ENCODE measurements at regions not wholly inside any gene's neighbourhood (a gene's known extent, or its start where the extent isn't known, plus 50 kb on each side); places are given as distances from the start of the nearest gene placed in this dataset.

- Mint-ChIP-seq H3K9me3 (peaks cover 23% of the 10 kb centered on the region), H3K36me3 (ENCODE audit: low read depth) (peaks cover 8% of the 10 kb centered on the region), H3K4me1 (peaks cover 12% of the 10 kb centered on the region), H3K4me3 (no peak overlapping the region), H3K27ac (ENCODE audit: unreplicated experiment) (no peak overlapping the region), H3K27me3 (ENCODE audit: low read depth) (no peaks in the 10 kb centered on the region)
- TF ChIP-seq CTCF (conservative IDR thresholded peaks at IDR 0.05) = no peak
- no peak for DNase-seq (ENCODE audit: low read depth, low spot score)
Observed at GRCh38 chrX:14354521-14354920, 174.8 kb upstream of the GLRA2 start.

- Mint-ChIP-seq H3K36me3 (ENCODE audit: low read depth) (peaks cover 10% of the 10 kb centered on the region), H3K27me3 (ENCODE audit: low read depth) (no peaks in the 10 kb centered on the region), H3K27ac (ENCODE audit: unreplicated experiment) (no peak overlapping the region), H3K4me1 (peaks cover 12% of the 10 kb centered on the region), H3K4me3 (no peak overlapping the region), H3K9me3 (peaks cover 21% of the 10 kb centered on the region)
- TF ChIP-seq CTCF (conservative IDR thresholded peaks at IDR 0.05) = no peak
- no peak for DNase-seq (ENCODE audit: low read depth, low spot score)
Observed at GRCh38 chrX:14352511-14352910, 176.8 kb upstream of the GLRA2 start.

- Mint-ChIP-seq H3K27me3 (ENCODE audit: low read depth) (no peaks in the 10 kb centered on the region), H3K36me3 (ENCODE audit: low read depth) (peaks cover 10% of the 10 kb centered on the region), H3K4me3 (no peak overlapping the region), H3K27ac (ENCODE audit: unreplicated experiment) (peak overlapping the region; percentile 95), H3K9me3 (peaks cover 19% of the 10 kb centered on the region), H3K4me1 (peaks cover 12% of the 10 kb centered on the region)
- no peak for DNase-seq (ENCODE audit: low read depth, low spot score)
- no peak for TF ChIP-seq CTCF (conservative IDR thresholded peaks at IDR 0.05)
Observed at GRCh38 chrX:14351611-14352303, 177.6 kb upstream of the GLRA2 start.

GRCh38 chrX:14347523-14347922, 181.8 kb upstream of the GLRA2 start:
- no peaks in the 10 kb centered on the region for H3K27me3 Mint-ChIP-seq (ENCODE audit: low read depth)

GRCh38 chrX:14344172-14344940, 185.0 kb upstream of the GLRA2 start:
- peak; percentile 45 for TF ChIP-seq CTCF (conservative IDR thresholded peaks at IDR 0.05)
- no peaks in the 10 kb centered on the region for H3K4me1 Mint-ChIP-seq
- H3K36me3 Mint-ChIP-seq (ENCODE audit: low read depth) = peaks cover 7% of the 10 kb centered on the region
- peaks cover 9% of the 10 kb centered on the region for H3K9me3 Mint-ChIP-seq
- H3K4me3 Mint-ChIP-seq = no peak overlapping the region
- DNase-seq (ENCODE audit: low read depth, low spot score) = no peak
- no peaks in the 10 kb centered on the region for H3K27me3 Mint-ChIP-seq (ENCODE audit: low read depth)
- no peak overlapping the region for H3K27ac Mint-ChIP-seq (ENCODE audit: unreplicated experiment)

More at GRCh38 chrX:14347523-14347922, 181.8 kb upstream of the GLRA2 start:
- Mint-ChIP-seq H3K36me3 (ENCODE audit: low read depth) (peaks cover 10% of the 10 kb centered on the region), H3K4me3 (no peak overlapping the region), H3K4me1 (peaks cover 12% of the 10 kb centered on the region), H3K27ac (ENCODE audit: unreplicated experiment) (no peak overlapping the region), H3K9me3 (peaks cover 18% of the 10 kb centered on the region)
- no peak for DNase-seq (ENCODE audit: low read depth, low spot score)
- no peak for TF ChIP-seq CTCF (conservative IDR thresholded peaks at IDR 0.05)

All from neural crest cell (in vitro differentiated cells).